CD4-positive, alpha-beta T cell treated with Interleukin-17A for 1 hour (primary cell): ENCODE measurements at regions not wholly inside any gene's neighbourhood (a gene's known extent, or its start where the extent isn't known, plus 50 kb on each side); places are given as distances from the start of the nearest gene placed in this dataset.
"Not testable (repeated sequence)": the region's sequence is repeated elsewhere in the genome, so short reads cannot be mapped to it uniquely, and the experiment has no call there.

Source experiments
- DNase-seq: peaks from one replicate; pipeline ENCODE4 v3.0.0-alpha.2; 2020

DNA sequence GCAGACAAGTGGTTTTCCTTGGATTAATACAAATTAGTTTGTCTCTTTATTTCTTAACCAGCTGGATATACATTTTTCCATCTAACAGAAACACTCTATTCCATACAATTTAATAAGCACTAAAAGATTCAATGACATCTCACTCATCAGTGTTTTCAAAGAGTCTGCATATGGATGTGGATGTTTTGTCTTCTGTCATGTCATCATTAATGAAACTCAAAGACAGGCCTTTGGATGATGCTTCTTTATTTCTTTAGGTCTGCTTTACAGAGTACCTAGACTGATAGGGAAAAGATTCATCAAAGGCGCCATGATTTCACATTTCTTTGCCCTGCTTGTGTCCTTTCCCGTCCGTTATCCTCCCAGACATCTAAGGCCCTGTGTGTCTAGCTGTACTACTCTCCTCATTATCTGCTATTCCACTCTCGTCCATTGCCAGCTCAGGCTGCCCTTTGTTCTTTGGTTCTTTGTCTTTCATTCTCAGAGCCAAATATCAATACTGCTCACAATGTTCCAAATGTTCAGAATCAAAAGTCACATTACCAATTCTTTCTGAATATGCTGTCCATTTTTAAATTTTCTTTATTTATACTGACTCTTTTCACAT, 232.3 kb upstream of the CHAC2 start:
- DNase-seq: no peak

DNA sequence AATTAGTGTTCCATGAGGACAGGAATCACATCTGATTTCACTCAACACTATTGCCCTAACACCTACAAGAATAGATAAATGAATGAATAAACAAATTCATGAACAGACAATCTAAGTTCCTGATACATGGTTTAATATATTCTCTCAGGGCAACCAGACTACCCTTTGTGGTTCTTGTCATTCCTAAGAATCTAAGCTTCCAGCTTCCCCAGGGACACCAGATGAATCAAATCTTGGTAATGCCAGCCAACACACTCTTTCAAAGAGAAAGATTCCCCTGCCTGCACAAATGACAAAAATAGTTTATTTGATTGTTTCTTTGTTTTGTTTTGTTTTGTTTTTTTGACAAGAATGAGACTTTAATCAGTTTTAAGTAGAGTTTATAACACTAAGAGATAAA, 237.5 kb upstream of the CHAC2 start:
- no peak for DNase-seq

DNA sequence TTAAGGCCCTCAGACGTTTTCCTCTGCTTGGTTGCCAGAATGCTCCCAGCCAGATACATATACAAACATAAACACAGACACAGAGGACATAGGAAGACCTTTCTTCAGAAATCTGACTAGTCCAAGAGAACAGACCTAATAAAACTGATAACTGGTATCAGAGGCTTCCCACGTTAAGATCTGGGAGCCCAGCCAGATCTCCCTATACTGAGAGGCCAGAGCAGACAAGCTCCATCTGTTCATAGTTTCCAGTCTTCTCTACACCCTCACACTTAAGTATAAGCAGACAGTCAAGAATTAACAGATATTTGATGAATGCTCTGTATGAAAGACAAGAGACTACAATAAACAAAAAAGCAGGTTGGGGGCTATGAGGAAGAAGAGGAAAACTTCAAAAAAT, 240.5 kb upstream of the CHAC2 start:
- no peak for DNase-seq

DNA sequence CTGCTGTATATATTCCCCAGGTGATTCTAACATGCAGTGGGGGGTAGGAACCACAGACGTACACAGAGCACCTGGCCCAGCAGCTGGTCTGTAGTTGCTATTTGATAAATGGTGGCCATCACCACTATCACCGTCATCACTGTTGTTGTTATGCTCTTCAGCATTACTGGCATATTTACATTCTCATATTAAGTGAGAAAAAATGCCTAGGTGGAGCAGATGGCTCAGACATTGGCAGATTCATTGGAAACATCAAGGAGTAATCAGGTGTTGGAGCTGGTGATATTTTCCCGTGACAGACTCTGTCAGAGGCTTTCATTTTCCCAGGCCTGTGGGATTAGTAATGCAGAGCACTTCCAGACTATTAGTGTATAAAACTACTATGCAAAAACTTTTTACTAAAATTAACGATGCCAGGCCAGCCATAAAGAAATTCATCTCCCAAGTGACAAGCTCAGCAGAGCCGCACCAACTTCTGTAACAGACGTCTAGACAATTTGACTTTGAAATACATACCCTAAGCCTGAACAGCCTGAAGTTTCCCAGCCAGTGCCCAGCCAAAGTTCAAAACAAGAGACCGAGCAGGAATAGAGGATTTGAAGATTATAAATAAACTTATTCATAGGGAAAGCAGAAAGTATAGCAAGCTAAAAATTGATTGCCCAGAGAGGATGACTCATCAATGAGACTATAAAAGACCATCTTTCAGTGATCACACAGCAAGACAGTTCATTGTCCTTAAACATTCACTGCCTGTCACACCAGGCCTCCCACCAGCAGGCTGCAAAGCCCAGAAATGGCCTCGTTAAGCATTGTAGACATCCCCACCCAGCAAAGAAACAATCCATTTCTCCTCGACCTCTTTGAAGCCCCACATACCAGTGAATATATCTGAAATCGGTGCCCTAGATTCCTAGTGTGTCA, 247.4 kb upstream of the CHAC2 start:
- DNase-seq: no peak

DNA sequence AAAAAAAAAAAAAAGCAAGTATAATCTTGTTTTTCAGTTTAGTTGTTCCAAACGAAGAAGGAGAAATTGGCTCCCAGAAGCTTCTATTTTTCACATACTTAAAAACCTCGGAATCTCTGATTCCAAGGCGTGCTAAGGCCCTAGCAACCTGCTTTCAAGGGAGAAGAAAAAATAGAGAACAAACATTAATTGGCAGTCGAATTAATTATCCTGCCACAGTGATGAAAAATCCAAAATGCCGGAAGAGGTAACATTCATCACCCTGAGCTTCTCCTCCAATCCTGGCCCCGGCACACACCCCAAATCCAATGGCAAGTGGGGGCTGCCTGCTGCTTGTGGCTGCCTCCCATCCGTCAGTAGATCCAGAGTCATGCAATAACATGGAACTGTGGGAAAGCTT, 250.2 kb upstream of the CHAC2 start:
- DNase-seq: no peak

DNA sequence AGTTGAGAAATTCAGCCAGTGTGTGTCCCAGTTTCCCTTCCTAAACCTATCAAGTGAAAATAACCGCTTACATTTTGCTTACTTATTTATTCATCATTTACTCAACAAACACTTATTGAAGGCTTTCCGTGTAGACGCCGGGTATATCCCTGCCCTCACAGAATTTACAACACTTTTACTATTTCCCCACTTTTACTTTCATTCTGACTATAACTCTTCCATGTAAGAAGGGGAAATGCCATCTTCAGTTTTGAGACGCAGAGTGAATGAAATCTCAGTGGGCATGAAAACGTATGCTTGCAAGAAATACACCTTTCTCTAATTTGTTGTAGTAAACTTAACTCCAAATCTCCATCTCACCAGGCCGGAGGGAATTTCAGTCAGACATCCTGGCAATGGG, 251.0 kb upstream of the CHAC2 start:
- DNase-seq: no peak

DNA sequence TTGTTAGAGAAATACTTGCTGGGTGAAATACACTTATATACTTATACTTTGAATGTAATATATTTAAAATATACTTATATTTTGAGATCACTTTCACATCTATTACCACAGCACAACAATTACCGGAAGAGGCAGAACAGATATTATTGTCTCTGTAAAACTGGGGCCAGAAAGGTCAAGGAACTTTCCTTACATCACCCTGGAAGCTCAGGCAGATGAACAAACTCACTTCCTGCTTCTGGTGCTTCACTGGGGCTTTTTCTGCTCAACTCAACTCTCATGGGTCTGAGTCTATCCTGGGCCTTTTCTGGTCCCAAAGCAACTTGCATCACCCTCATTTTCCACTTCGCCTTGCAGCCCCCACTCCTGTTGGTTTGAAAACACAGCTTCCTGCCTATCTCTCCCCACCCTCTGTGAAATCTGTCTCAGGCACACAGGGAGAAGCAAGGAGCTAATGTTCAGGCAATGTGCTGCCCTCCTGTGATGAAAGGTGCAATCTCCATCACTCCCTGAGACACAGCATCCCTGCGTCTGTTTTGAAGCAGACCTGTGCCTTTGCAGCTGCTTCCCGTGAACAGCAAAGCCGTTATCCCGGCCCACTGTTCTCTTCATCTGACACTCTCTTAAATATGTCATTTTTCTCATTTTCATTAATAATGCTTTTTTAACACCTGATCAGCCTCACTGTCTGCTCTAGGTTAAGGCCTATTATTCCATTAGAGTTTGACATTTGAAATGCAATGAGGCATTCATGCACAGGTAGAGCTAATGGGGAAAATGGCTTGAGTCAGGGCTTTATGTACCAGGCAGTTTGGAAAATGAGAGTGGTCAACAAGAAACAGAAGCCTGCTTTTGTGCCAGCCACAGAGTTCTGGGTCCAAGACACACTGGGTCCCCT, 251.9 kb upstream of the CHAC2 start:
- no peak for DNase-seq

DNA sequence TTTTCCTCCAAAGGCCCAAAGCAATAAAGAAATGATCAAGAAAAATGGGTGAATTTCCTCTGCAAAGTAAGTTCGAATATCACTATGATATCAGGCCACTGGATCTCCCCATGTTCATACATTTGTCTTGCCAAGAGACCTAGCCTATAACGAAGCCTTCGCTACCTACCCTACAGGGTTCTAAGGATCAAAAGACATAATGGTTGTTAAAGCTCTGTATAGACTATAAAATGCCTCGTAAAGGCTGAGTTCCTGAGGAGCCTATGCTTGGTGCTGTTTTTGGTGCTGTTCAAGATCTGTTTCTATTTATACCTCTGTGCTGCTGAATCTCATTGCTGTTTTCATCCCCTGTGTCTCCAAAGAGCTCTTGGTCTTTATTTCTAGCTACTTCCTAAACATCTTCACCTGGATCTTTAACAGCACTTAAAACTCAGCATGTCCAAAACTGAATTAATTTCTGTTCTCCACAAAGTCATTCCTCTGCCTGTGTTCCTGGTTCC, 254.4 kb upstream of the CHAC2 start:
- DNase-seq: no peak

DNA sequence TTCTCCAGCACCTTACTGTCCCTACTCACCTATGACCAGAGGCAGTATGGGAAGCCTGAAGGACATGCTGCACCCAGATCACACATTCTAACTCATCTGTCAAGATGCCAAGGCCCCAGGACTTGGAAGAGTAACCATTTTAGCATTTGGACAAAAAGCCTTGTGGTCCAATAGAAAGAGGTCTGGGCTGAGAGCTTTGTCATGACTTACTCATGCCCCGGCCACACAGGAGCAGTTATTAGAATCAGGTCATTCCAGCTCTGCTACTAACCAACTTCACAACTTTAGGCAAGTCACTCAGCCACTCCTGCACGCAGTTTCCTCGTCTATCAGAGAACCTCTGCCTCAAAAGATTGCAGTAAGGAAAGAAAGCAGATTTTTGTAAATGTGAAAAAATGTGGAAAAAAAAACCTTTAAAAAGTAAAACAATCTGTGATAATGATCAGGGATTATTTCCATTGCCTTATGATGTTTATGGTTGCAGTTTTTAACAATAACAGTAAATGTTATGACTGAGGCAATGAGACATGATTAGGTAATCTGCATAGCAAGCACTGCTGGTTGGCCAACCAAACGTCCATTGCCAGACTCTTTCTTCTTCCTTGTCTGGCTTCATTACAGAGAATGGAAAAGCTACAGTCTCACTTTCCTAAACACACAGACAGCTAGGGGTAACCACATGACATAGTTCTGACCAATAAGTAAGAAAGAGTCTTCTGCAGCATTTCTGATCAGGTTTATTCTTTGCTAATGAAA, 255.4 kb upstream of the CHAC2 start:
- no peak for DNase-seq

DNA sequence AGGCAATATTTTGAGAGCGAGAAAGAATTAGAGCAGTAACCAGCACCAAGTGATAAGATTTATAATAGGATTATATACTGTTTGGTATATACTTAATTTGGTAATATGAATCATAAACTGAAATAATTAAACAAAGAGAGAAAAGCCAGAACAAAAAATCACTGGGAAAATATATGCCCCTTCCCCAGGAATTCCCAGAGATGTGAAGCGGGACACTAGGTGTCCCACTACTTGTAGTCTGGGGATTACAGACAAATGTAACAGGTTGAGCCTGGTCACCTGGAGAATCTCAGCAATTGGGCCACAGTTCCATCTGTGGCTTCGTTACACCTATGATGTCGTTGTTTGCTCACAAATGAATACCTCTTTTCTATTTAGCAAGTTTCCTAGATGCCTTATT, 256.1 kb upstream of the CHAC2 start:
- no peak for DNase-seq

DNA sequence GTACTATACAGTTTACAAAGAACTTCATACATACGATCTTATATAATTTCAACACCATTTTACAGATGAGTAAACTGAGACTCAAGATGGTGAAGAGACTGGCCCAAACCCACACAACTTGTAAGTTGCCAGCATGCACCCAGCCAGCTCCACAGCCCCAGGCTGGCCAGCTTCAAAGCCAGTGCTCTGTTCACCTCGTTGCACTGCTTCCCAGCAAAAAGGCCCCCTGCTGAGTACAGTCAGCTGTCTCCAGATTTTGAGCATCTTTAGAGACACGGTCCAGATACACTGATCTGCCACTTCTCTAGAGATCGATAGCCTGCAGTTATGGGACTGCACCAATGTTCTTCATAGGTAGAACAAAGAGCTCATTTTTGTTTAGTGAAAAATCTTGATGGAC, 257.2 kb upstream of the CHAC2 start:
- no peak for DNase-seq

DNA sequence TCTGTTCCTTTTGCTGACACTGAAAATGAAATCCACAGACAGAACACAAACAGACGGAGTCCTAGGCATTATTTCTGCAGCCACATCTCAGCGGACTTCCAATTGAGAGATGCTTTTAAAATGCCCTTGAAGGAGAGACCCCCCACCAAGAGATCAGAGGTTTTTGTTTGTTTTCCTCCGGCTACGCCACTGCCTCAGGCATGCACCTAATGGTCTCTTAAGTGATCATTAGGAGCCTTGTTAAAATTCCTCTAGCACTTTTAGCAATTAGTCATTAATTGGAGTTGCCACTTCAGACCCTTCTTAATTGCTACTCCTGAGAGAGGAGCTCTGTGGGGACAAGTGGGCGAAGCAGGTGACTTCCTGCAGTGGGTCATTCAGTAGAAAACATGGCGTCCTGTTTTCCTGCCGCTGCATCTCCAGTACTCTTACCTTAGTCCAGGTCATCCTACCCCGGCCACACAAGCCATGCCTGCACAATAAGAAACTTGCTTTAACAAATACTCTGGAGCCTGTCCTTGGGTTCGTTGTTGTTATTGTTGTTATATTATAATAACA, 257.7 kb upstream of the CHAC2 start:
- DNase-seq: no peak

DNA sequence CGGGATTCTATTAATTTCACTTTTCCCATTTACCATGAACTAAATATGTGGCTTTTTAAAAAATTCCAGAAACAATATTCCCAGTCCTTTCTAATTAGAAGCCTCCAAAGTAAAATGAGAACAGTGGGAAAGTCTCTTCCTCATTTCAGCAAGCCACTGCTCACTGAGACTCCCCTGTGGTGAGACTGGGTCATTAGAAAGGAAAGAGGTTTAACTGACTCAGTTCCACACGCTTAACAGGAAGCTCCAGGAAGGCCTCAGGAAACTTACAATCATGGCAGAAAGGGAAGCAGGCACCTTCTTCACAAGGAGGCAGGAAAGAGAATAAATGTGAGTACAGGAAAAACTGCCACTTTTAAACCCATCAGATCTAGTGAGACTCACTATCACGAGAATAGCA, 258.9 kb upstream of the CHAC2 start:
- DNase-seq: no peak

DNA sequence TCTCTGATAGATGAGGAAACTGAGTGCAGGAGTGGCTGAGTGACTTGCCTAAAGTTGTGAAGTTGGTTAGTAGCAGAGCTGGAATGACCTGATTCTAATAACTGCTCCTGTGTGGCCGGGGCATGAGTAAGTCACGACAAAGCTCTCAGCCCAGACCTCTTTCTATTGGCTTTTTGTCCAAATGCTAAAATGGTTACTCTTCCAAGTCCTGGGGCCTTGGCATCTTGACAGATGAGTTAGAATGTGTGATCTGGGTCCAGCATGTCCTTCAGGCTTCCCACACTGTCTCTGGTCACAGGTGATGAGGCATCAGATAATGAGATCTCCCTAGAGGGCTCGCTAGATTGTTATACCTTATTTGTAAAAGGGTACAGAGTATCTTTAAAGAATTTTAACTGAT, 260.5 kb upstream of the CHAC2 start:
- DNase-seq: not testable (repeated sequence)

DNA sequence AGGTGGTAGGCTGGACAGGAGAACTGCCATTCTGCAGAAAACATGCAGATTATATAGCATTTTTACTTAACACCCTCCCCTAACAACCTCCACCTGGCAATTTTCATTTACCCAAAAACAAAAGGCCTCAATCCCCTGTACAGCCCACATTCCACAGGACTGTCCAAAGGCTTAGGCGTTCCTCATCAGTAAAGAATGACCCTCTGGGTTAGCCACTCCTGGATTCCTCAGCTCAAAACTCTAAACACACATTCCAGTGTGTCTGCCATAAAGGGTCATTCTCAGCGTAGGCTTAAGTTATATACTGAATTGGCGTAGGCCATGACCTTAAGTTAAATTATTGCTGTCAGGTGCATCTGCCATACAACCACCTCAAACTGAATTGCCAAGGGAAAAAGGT, 261.8 kb upstream of the CHAC2 start:
- DNase-seq: no peak

DNA sequence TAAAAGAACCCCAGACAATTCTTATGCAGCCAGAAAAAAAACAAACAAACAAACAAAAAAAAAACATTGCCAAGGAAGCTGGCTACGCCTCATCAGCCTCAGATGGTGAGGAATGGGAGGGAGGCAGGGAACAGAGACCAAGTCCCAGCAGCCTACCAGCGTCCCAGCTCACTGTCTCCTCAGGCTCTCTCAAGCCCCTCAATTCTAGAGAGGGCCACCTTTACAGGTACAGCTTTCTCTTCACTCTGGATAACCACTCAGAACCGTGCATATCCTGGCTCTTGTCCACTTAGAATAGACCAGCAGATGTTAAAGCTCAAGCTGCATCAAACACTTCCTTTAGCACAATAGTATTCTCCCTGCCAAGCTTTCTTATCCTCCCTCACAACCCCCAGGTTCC, 263.1 kb upstream of the CHAC2 start:
- DNase-seq: no peak

DNA sequence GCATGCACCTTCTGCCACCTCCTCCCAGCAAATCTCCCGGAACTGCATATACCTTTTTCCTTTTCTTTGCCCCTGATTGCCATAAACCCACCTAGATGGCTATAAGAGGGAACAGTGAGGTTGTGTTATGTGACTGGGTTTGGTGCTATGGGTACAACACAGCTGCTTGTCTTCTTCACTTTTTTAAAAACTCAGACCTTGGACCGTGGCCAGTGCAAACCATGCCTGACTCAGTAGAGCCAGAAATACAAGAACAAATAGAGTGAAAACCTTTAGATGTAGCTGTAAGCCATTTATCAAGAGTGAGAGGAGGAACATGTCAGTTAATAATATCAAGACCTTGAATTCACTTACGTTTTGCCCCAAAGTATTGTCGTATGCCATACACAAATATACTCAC, 267.4 kb upstream of the CHAC2 start:
- DNase-seq: no peak

DNA sequence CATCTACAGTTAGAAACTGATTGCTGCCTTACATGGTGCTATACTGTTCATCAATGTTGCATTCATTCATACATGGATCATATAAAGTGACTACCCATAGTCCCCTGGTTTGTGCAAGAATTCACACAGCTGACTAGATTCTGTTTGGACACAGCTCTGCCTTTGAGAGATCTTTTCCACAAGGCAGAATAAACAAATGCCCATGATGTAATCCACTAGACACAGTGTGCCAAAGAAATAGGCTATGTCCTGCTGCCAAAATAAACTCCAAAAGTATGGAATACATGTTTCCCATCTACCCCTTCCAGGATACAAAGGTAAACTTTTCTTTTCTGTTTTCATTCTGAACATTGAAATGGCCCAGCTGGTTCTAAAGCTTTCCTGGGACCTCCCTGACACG, 269.4 kb upstream of the CHAC2 start:
- no peak for DNase-seq

DNA sequence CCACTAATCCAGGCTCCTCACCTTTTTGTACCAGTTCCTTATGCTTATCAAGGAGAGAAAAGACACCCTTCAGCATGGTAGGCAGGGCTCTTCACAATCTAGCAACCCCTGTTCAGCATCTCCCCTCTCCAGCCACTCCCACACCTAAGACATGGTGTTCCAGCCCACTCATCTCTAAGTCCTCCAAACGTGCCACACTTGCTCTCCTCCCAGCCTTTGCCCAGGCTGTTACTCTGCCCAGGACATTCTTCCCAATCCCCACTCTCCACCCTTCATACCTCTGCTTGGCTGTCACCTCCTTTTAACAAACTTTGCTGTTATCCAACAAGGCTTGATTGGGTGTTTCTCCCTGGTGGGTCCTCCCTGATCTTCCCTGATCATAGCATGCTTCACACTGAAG, 270.6 kb upstream of the CHAC2 start:
- no peak for DNase-seq

DNA sequence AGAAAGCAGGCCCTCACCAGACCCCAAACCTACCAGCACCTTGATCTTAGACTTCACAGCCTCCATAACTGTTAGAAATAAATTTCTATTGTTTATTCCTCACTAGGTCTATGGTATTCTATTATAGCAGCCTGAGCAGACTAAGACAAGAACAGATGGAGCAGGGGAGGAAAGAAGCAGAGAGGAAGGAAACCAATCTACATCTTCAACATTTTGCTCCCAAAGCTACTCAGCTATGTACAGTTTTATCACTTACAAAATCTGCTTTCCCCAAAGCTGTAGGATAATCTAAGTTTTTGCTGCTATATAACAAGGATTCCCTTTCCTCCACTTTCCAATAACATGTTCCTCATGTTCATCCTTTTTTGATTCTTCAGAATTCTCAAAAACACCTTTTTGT, 274.4 kb upstream of the CHAC2 start:
- no peak for DNase-seq

DNA sequence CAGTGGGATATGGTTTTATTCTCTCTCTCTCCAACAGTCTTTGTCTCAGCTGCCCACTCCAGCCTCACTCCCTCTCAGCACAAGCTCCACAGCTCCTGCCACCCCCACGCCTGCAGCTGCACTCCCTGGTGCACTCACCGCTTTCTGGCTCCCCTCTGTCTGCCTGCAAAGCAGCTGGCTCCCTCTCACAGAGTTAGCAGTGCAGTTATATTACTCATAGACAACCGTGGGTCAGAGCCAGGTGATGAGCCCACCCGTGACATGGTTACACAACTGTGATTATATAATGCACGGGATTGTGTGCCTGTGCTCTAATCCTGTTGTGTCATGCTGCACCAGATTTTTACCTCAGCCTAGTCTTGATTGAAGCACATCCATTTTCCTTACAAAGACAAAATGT, 276.9 kb upstream of the CHAC2 start:
- DNase-seq: no peak

DNA sequence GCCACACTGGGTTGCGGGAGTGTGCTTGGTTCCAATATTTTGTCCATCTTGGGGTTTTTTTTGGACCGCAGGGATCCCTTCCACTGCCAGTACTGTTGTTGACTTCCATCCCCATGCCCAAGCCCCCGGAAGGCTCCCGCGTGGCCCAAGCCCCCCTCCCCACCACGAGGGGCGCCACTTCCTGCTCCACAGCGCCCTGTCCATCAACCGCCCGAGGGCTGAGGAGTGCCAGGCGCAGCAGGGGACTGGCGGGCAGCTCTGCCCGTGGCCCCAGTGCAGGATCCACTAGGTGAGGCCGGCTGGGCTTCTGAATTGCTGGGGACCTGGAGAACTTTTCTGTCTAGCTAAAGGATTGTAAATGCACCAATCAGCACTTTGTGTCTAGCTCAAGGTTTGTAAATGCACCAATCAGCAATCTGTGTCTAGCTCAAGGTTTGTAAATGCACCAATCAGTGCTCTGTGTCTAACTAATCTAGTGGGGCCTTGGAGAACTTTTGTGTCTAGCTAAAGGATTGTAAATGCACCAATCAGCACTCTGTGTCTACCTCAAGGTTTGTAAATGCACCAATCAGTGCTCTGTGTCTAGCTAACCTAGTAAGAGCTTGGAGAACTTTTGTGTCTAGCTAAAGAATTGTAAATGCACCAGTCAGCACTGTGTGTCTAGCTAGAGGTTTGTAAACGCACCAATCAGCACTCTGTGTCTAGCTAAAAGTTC, 281.3 kb upstream of the CHAC2 start:
- not testable (repeated sequence) for DNase-seq
